OCI-LY3 (cell line): ENCODE measurements at regions not wholly inside any gene's neighbourhood (a gene's known extent, or its start where the extent isn't known, plus 50 kb on each side); places are given as distances from the start of the nearest gene placed in this dataset.

Experiments used
- H2AFZ ChIP-seq: fragments of 200-600, 300-600 bp; shearing (Covaris generic); 2 replicates; pipeline ENCODE4 v1.6.0; 2014; ENCODE audit warnings: antibody characterized with exemption, low read depth, low read length
- H3K27ac ChIP-seq: fragments of 200-600, 300-600 bp; sonication (generic); 2 replicates; pipeline ENCODE4 v1.5.1; 2014; ENCODE audit warnings: mild to moderate bottlenecking, low read length, moderate library complexity, mixed read lengths
- H3K27me3 ChIP-seq: fragments of 200-600, 300-600 bp; sonication (generic); 2 replicates; pipeline ENCODE4 v1.6.1; 2014; ENCODE audit warnings: low read depth, low read length, mixed read lengths
- H3K36me3 ChIP-seq: fragments of 200-600, 300-600 bp; sonication (generic); replicated peaks from 2 replicates; pipeline ENCODE3; 2014; ENCODE audit warnings: low read depth, low read length, mixed read lengths
- H3K4me1 ChIP-seq: fragments of 300-600, 200-600 bp; sonication (generic); 2 replicates; pipeline ENCODE4 v1.6.1; 2014; ENCODE audit warnings: low read length, mixed read lengths
- H3K4me2 ChIP-seq: fragments of 200-600, 300-600 bp; sonication (generic); 2 replicates; pipeline ENCODE4 v1.6.1; 2014; ENCODE audit warnings: low read length, mixed read lengths
- H3K4me3 ChIP-seq: fragments of 300-600, 200-600 bp; sonication (generic); 2 replicates; pipeline ENCODE4 v1.5.1; 2014; ENCODE audit warnings: antibody characterized with exemption, mild to moderate bottlenecking, low read length, moderate library complexity
- H3K79me2 ChIP-seq: fragments of 300-600, 200-600 bp; shearing (Covaris generic); 2 replicates; pipeline ENCODE4 v1.6.1; 2014; ENCODE audit warnings: mild to moderate bottlenecking, low read length, mixed read lengths
- H3K9ac ChIP-seq: fragments of 300-600, 200-600 bp; shearing (Covaris generic); 2 replicates; pipeline ENCODE4 v1.6.0; 2014; ENCODE audit warnings: mild to moderate bottlenecking, low read length, moderate library complexity
- H3K9me3 ChIP-seq: fragments of 200-600, 300-600 bp; shearing (Covaris generic); 2 replicates; pipeline ENCODE4 v1.6.1; 2014; ENCODE audit warnings: low read length, mixed read lengths; ENCODE audit not compliant: insufficient read depth
- H4K20me1 ChIP-seq: fragments of 200-600, 300-600 bp; sonication (generic); 2 replicates; pipeline ENCODE4 v1.6.1; 2016; ENCODE audit warnings: low read length, mixed read lengths; ENCODE audit not compliant: insufficient read depth
- CTCF ChIP-seq: fragments of 200-600, 300-600 bp; sonication (generic); IDR thresholded peaks from 2 replicates; pipeline ENCODE4 v1.5.1; 2014; ENCODE audit warnings: antibody characterized with exemption, low read length, low read depth
- EZH2phosphoT487 ChIP-seq: fragments of 200-600 bp; shearing (Covaris generic); IDR thresholded peaks from 2 replicates; pipeline ENCODE4 v1.6.1; 2018; ENCODE audit warnings: antibody characterized with exemption, mixed run types, low read depth

- Histone ChIP-seq H3K27ac (no peak overlapping the region), H3K79me2 (no peaks in the 10 kb centered on the region), H3K9ac (no peak overlapping the region), H3K36me3 (no peaks in the 10 kb centered on the region), H3K4me1 (no peaks in the 10 kb centered on the region), H3K9me3 (no peaks in the 10 kb centered on the region), H4K20me1 (no peaks in the 10 kb centered on the region), H3K4me3 (no peak overlapping the region), H2AFZ (no peak overlapping the region), H3K27me3 (no peaks in the 10 kb centered on the region), H3K4me2 (no peak overlapping the region)
- TF ChIP-seq CTCF = no peak
- TF ChIP-seq EZH2phosphoT487 = no peak
Observed at GRCh38 chr21:27584256-27584655, 617.4 kb upstream of the ADAMTS5 start.

- H3K79me2 ChIP-seq = no peaks in the 10 kb centered on the region
- no peak overlapping the region for H3K4me3 ChIP-seq
- no peak for TF ChIP-seq CTCF
- TF ChIP-seq EZH2phosphoT487 = no peak
- H3K4me1 ChIP-seq = no peaks in the 10 kb centered on the region
- H2AFZ ChIP-seq = no peak overlapping the region
- H3K9me3 ChIP-seq = no peaks in the 10 kb centered on the region
- H3K4me2 ChIP-seq = no peak overlapping the region
- no peak overlapping the region for H3K27ac ChIP-seq
- H3K27me3 ChIP-seq = no peaks in the 10 kb centered on the region
- no peak overlapping the region for H3K9ac ChIP-seq
- H4K20me1 ChIP-seq = no peaks in the 10 kb centered on the region
- no peaks in the 10 kb centered on the region for H3K36me3 ChIP-seq
Observed at GRCh38 chr21:27582948-27583430, 616.1 kb upstream of the ADAMTS5 start.

- no peak overlapping the region for H3K4me2 ChIP-seq
- H3K27me3 ChIP-seq = no peaks in the 10 kb centered on the region
- H4K20me1 ChIP-seq = no peaks in the 10 kb centered on the region
- no peaks in the 10 kb centered on the region for H3K79me2 ChIP-seq
- no peaks in the 10 kb centered on the region for H3K36me3 ChIP-seq
- no peak overlapping the region for H3K27ac ChIP-seq
- no peaks in the 10 kb centered on the region for H3K9me3 ChIP-seq
- TF ChIP-seq CTCF (no peak), EZH2phosphoT487 (no peak)
- no peak overlapping the region for H3K9ac ChIP-seq
- no peaks in the 10 kb centered on the region for H3K4me1 ChIP-seq
- H3K4me3 ChIP-seq = no peak overlapping the region
- no peak overlapping the region for H2AFZ ChIP-seq
Observed at GRCh38 chr21:27582246-27582947, 615.5 kb upstream of the ADAMTS5 start.

GRCh38 chr21:27581168-27581567, 614.3 kb upstream of the ADAMTS5 start:
- no peak overlapping the region for H3K4me2 ChIP-seq
- H3K36me3 ChIP-seq = no peaks in the 10 kb centered on the region
- H2AFZ ChIP-seq = no peak overlapping the region
- H3K27ac ChIP-seq = no peak overlapping the region
- H3K9ac ChIP-seq = no peak overlapping the region
- H3K79me2 ChIP-seq = no peaks in the 10 kb centered on the region
- H4K20me1 ChIP-seq = no peaks in the 10 kb centered on the region
- TF ChIP-seq EZH2phosphoT487 = no peak
- no peak for TF ChIP-seq CTCF
- no peaks in the 10 kb centered on the region for H3K4me1 ChIP-seq
- H3K27me3 ChIP-seq = no peaks in the 10 kb centered on the region
- no peak overlapping the region for H3K4me3 ChIP-seq
- no peaks in the 10 kb centered on the region for H3K9me3 ChIP-seq
